HepG2 (cell line): ENCODE measurements at regions not wholly inside any gene's neighbourhood (a gene's known extent, or its start where the extent isn't known, plus 50 kb on each side); places are given as distances from the start of the nearest gene placed in this dataset.

Source experiments
- ATAC-seq: fragments of 200-7000 bp; cut with Tn5 transposase; 3 replicates; pipeline ENCODE4 v1.9.1; 2020; ENCODE audit warnings: mild to moderate bottlenecking, moderate library complexity
- BruUV-seq: library from RNA; stranded (reverse); fragments of 400-500 nt; replicated peaks from 2 replicates; lab custom pipeline; 2021; lab: Mats Ljungman, UMichigan
- CTCF ChIA-PET: fragments of 300-600 bp; formaldehyde crosslinking; extraction: SDS; loops from one replicate; lab custom pipeline; 2021; ENCODE audit warnings: low total read pairs, inconsistent platforms, low intra/inter-chr PET ratio; lab: Yijun Ruan, JAX
- POLR2A ChIA-PET: fragments of 350-600 bp; sonication (Branson Sonifier 250); formaldehyde crosslinking; loops from one replicate; lab custom pipeline; 2020; ENCODE audit warnings: antibody characterized with exemption, inconsistent platforms; lab: Yijun Ruan, JAX
- DNase-seq: peaks from one replicate; pipeline ENCODE4 v3.0.0-alpha.2; 2015; ENCODE audit warnings: low spot score
- FAIRE-seq: peaks from 3 replicates; lab custom pipeline; 2011; peaks lifted over from hg19 to GRCh38; lab: Jason Lieb, UNC
- H2AFZ ChIP-seq: one replicate; pipeline ENCODE4 v1.6.1; 2011; ENCODE audit warnings: low read length, inconsistent platforms
- H3K27ac ChIP-seq: fragments of 300-600 bp; 3 replicates; pipeline ENCODE4 v1.8.0; 2011; ENCODE audit warnings: mixed run types, mild to moderate bottlenecking, mixed read lengths, low read length, inconsistent platforms; ENCODE audit not compliant: insufficient read depth; ENCODE audit errors: extremely low read length
- H3K27me3 ChIP-seq, 2 experiments: fragments of 200-600 bp in 1 of 2; 2 replicates in 1 of 2; 3 replicates in 1 of 2; pipeline versions ENCODE4 v1.6.0 to v1.8.0; 2011; ENCODE audit warnings: low read length in 2 of 2, mild to moderate bottlenecking in 2 of 2, moderate library complexity in 2 of 2, inconsistent platforms in 1 of 2; ENCODE audit not compliant: insufficient read depth in 2 of 2, control insufficient read depth in 1 of 2
- H3K36me3 ChIP-seq, 2 experiments: fragments of 200-600 bp in 1 of 2; replicated peaks in 1 of 2; 2 replicates in 1 of 2; 3 replicates in 1 of 2; pipeline versions ENCODE4 v1.5.1 to v1.8.0; 2011; ENCODE audit warnings: low read length in 2 of 2, inconsistent platforms in 1 of 2; ENCODE audit not compliant: insufficient read depth in 2 of 2, control insufficient read depth in 1 of 2
- H3K4me1 ChIP-seq: 2 replicates; pipeline ENCODE4 v1.5.1; 2012; ENCODE audit warnings: low read length, inconsistent platforms; ENCODE audit not compliant: insufficient read depth
- H3K4me2 ChIP-seq: 2 replicates; pipeline ENCODE4 v1.6.0; 2011; ENCODE audit warnings: low read depth, low read length, inconsistent platforms
- H3K4me3 ChIP-seq, 3 experiments: fragments of 200-600 bp in 1 of 3; sonication (generic), shearing (Covaris generic) in 1 of 3; replicated peaks in 1 of 3; 2 replicates each; pipeline ENCODE4 v1.5.1; 2011 to 2016; ENCODE audit warnings: low read length in 3 of 3, inconsistent platforms in 2 of 3, low read depth in 2 of 3, mild to moderate bottlenecking in 2 of 3, control low read depth in 1 of 3, mixed read lengths in 1 of 3; ENCODE audit not compliant: insufficient read depth in 1 of 3
- H3K79me2 ChIP-seq: one replicate; pipeline ENCODE4 v1.6.1; 2011; ENCODE audit warnings: low read length, inconsistent platforms; ENCODE audit not compliant: insufficient read depth
- H3K9ac ChIP-seq: 2 replicates; pipeline ENCODE4 v1.6.0; 2011; ENCODE audit warnings: mild to moderate bottlenecking, low read depth, low read length, inconsistent platforms; ENCODE audit not compliant: insufficient read depth
- H3K9me3 ChIP-seq: 2 replicates; pipeline ENCODE4 v1.5.1; 2012; ENCODE audit warnings: mild to moderate bottlenecking, low read length
- H4K20me1 ChIP-seq: 2 replicates; pipeline ENCODE4 v1.6.0; 2011; ENCODE audit warnings: inconsistent platforms, mild to moderate bottlenecking, low read length, moderate library complexity; ENCODE audit not compliant: insufficient read depth
- AHR ChIP-seq: IDR thresholded peaks from 2 replicates; pipeline ENCODE4 v1.6.1; 2018; ENCODE audit warnings: missing genetic modification reagents, missing compliant biosample characterization
- CCAR2 ChIP-seq: fragments of 200-400 bp; formaldehyde crosslinking; optimal IDR thresholded peaks from 2 replicates; pipeline ENCODE3; 2018; ENCODE audit warnings: low read depth, mild to moderate bottlenecking, low read length, moderate library complexity
- FOSL2 ChIP-seq: sonication (generic); formaldehyde crosslinking; IDR thresholded peaks from 2 replicates; pipeline ENCODE4 v1.4.0; 2020; ENCODE audit warnings: missing genetic modification reagents
- FOXJ3 ChIP-seq: sonication (generic); formaldehyde crosslinking; IDR thresholded peaks from 2 replicates; pipeline ENCODE4 v1.4.0; 2020; ENCODE audit warnings: missing genetic modification reagents, mild to moderate bottlenecking, borderline replicate concordance
- GTF2F1 ChIP-seq: fragments of 150-350 bp; IDR thresholded peaks from 2 replicates; pipeline ENCODE4 v1.6.1; 2014; ENCODE audit warnings: low read length
- HIVEP1 ChIP-seq: sonication (generic); formaldehyde crosslinking; IDR thresholded peaks from 2 replicates; pipeline ENCODE4 v1.4.0; 2020; ENCODE audit warnings: mild to moderate bottlenecking, missing genetic modification reagents
- HMGA1 ChIP-seq: sonication (generic); formaldehyde crosslinking; conservative IDR thresholded peaks from 2 replicates; pipeline ENCODE4 v1.4.0; 2020; ENCODE audit warnings: missing genetic modification reagents
- KLF6 ChIP-seq: IDR thresholded peaks from 2 replicates; pipeline ENCODE4 v1.8.0; 2016; ENCODE audit warnings: missing biosample characterization, missing genetic modification reagents
- MED1 ChIP-seq: sonication (generic); formaldehyde crosslinking; IDR thresholded peaks from 2 replicates; pipeline ENCODE4 v1.4.0; 2020; ENCODE audit warnings: missing genetic modification reagents
- RORA ChIP-seq: sonication (generic); formaldehyde crosslinking; IDR thresholded peaks from 2 replicates; pipeline ENCODE4 v1.5.0; 2020; ENCODE audit warnings: mild to moderate bottlenecking, missing genetic modification reagents, moderate library complexity
- ZFP36L1 ChIP-seq: sonication (generic); formaldehyde crosslinking; IDR thresholded peaks from 2 replicates; pipeline ENCODE4 v1.8.0; 2022; ENCODE audit warnings: mild to moderate bottlenecking, missing genetic modification reagents, moderate library complexity
- ZNF589 ChIP-seq: sonication (generic); formaldehyde crosslinking; conservative IDR thresholded peaks from 2 replicates; pipeline ENCODE4 v1.8.0; 2022; ENCODE audit warnings: mild to moderate bottlenecking, moderate library complexity, missing genetic modification reagents
- ZNF615 ChIP-seq: sonication (generic); formaldehyde crosslinking; IDR thresholded peaks from 2 replicates; pipeline ENCODE4 v1.5.0; 2020; ENCODE audit warnings: mild to moderate bottlenecking, missing genetic modification reagents, borderline replicate concordance
- ZNF75D ChIP-seq: sonication (generic); formaldehyde crosslinking; IDR thresholded peaks from 2 replicates; pipeline ENCODE4 v1.8.1; 2023; ENCODE audit warnings: missing genetic modification reagents, mild to moderate bottlenecking, borderline replicate concordance
- WGBS: methylation state at CpG from one replicate; pipeline ENCODE4 v1.1.6; 2017; ENCODE audit warnings: low lambda C conversion rate; 5-methylcytosine and 5-hydroxymethylcytosine counted together
- in situ Hi-C: cut with HindIII; loops from 2 replicates; pipeline ENCODE4 v1.10.0; 2017; ENCODE audit warnings: low pct_unique_long_range_greater_than_20kb; ENCODE audit not compliant: extremely low pct_ligation_motif_present
- intact Hi-C: fragments of 100-400 bp; cut with micrococcal nuclease; formaldehyde crosslinking; loops from one replicate; pipeline ENCODE4 v1.10.0; 2022; ENCODE audit not compliant: unreplicated experiment
- TF ChIP-seq, protein P1 (sequence below): sonication (generic); formaldehyde crosslinking; IDR thresholded peaks from 2 replicates; pipeline ENCODE4 v1.9.0; 2021; ENCODE audit warnings: mild to moderate bottlenecking, missing genetic modification reagents

GRCh38 chr14:71344506-71344905 lies 437.2 kb downstream of the PCNX1 start:
- H3K9me3 ChIP-seq, result no peaks in the 10 kb centered on the region
- ATAC-seq, result no peak
- H3K27me3 ChIP-seq, result no peaks in the 10 kb centered on the region
- H3K27ac ChIP-seq, result no peak overlapping the region
- WGBS, result 83% methylated on average over 8 of the region's 8 CpGs
- H3K36me3 ChIP-seq, result no peaks in the 10 kb centered on the region
- no peak for TF ChIP-seq ZNF75D
- TF ChIP-seq FOXJ3, result no peak
- no peak for TF ChIP-seq ZNF615
- no peak for TF ChIP-seq AHR (CRISPR knock-in tag)
- no peak for TF ChIP-seq KLF6
- TF ChIP-seq ZNF589 (CRISPR knock-in tag), result no peak
- TF ChIP-seq, protein P1, sequence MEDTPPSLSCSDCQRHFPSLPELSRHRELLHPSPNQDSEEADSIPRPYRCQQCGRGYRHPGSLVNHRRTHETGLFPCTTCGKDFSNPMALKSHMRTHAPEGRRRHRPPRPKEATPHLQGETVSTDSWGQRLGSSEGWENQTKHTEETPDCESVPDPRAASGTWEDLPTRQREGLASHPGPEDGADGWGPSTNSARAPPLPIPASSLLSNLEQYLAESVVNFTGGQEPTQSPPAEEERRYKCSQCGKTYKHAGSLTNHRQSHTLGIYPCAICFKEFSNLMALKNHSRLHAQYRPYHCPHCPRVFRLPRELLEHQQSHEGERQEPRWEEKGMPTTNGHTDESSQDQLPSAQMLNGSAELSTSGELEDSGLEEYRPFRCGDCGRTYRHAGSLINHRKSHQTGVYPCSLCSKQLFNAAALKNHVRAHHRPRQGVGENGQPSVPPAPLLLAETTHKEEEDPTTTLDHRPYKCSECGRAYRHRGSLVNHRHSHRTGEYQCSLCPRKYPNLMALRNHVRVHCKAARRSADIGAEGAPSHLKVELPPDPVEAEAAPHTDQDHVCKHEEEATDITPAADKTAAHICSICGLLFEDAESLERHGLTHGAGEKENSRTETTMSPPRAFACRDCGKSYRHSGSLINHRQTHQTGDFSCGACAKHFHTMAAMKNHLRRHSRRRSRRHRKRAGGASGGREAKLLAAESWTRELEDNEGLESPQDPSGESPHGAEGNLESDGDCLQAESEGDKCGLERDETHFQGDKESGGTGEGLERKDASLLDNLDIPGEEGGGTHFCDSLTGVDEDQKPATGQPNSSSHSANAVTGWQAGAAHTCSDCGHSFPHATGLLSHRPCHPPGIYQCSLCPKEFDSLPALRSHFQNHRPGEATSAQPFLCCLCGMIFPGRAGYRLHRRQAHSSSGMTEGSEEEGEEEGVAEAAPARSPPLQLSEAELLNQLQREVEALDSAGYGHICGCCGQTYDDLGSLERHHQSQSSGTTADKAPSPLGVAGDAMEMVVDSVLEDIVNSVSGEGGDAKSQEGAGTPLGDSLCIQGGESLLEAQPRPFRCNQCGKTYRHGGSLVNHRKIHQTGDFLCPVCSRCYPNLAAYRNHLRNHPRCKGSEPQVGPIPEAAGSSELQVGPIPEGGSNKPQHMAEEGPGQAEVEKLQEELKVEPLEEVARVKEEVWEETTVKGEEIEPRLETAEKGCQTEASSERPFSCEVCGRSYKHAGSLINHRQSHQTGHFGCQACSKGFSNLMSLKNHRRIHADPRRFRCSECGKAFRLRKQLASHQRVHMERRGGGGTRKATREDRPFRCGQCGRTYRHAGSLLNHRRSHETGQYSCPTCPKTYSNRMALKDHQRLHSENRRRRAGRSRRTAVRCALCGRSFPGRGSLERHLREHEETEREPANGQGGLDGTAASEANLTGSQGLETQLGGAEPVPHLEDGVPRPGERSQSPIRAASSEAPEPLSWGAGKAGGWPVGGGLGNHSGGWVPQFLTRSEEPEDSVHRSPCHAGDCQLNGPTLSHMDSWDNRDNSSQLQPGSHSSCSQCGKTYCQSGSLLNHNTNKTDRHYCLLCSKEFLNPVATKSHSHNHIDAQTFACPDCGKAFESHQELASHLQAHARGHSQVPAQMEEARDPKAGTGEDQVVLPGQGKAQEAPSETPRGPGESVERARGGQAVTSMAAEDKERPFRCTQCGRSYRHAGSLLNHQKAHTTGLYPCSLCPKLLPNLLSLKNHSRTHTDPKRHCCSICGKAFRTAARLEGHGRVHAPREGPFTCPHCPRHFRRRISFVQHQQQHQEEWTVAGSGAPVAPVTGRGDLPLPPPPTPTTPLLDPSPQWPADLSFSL, result no peak
- TF ChIP-seq ZFP36L1, result no peak
- no peak for TF ChIP-seq HIVEP1
- no peak for TF ChIP-seq HMGA1 (CRISPR knock-in tag)
- TF ChIP-seq MED1 (CRISPR knock-in tag), result no peak
- no peak for TF ChIP-seq RORA (CRISPR knock-in tag)
- TF ChIP-seq CCAR2, result no peak
- TF ChIP-seq GTF2F1, result no peak
- no peak for TF ChIP-seq FOSL2 (CRISPR knock-in tag)
- no peak overlapping the region for H2AFZ ChIP-seq
- no peak overlapping the region for H3K4me2 ChIP-seq
- intact Hi-C loops, result no loop called here
- DNase-seq, result no peak
- CTCF ChIA-PET, result no interaction called here
- H3K9ac ChIP-seq, result no peak overlapping the region
- peaks cover 31% of the 10 kb centered on the region for H3K4me1 ChIP-seq
- FAIRE-seq, result no peak
- no peak overlapping the region for H3K4me3 ChIP-seq
- no peaks in the 10 kb centered on the region for H4K20me1 ChIP-seq
- BruUV-seq, result no TSS peak
- in situ Hi-C loops, result no loop called here
- POLR2A ChIA-PET, result no interaction called here
- H3K79me2 ChIP-seq, result peaks cover 46% of the 10 kb centered on the region
